ENCODE measurements at regions not wholly inside any gene's neighbourhood (a gene's known extent, or its start where the extent isn't known, plus 50 kb on each side); places are given as distances from the start of the nearest gene placed in this dataset.

DNA sequence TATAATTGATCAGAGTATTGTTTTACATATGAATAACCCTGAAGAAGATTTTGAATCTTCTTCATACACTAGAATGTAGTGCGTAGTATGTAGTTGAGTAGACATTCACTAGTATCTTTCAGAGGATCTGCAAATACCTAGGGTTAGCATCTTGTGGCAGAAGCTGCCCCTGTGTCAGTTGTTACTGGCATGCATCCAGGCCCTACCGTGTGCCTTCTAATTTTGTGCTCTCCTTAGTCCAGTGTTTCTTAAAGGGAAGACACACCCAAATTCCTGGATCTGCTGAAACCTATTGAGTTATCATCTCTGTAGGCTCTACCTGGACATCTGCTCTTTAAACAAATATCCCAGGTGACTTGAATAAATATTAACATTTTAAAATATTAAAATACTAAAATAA lies 99.7 kb upstream of the SERTAD2 start:
- TF ChIP-seq POLR2A (IDR thresholded peaks at IDR 0.05) (no peak), CTCF (IDR thresholded peaks at IDR 0.05) (no peak), EP300 (IDR thresholded peaks at IDR 0.05) (no peak)
